Progenitor cell of endocrine pancreas (in vitro differentiated cells): ENCODE measurements at regions not wholly inside any gene's neighbourhood (a gene's known extent, or its start where the extent isn't known, plus 50 kb on each side); places are given as distances from the start of the nearest gene placed in this dataset.
A peak's percentile ranks its signal among the peaks of the same experiment; 100 is the strongest.

Experiments used
- DNase-seq: peaks from one replicate; pipeline ENCODE4 v3.0.0; 2021; ENCODE audit warnings: low spot score; ENCODE audit not compliant: unreplicated experiment
- H3K27ac Mint-ChIP-seq: 2 replicates; pipeline ENCODE4 v1.8.0; 2021; ENCODE audit warnings: mild to moderate bottlenecking, moderate library complexity, mixed read lengths
- H3K27me3 Mint-ChIP-seq: 2 replicates; pipeline ENCODE4 v1.8.0; 2021; ENCODE audit warnings: mixed read lengths
- H3K36me3 Mint-ChIP-seq: 2 replicates; pipeline ENCODE4 v1.8.0; 2022; ENCODE audit warnings: mixed read lengths; ENCODE audit not compliant: insufficient read depth
- H3K4me1 Mint-ChIP-seq: 2 replicates; pipeline ENCODE4 v1.8.0; 2021; ENCODE audit warnings: low read depth, mixed read lengths
- H3K4me3 Mint-ChIP-seq: 2 replicates; pipeline ENCODE4 v1.8.0; 2021; ENCODE audit warnings: low read depth, mild to moderate bottlenecking, moderate library complexity, mixed read lengths
- H3K9me3 Mint-ChIP-seq: 2 replicates; pipeline ENCODE4 v1.8.0; 2021; ENCODE audit warnings: low read depth, mixed read lengths
- TF ChIP-seq, protein P1 (sequence below): fragments of 200-600 bp; sonication (generic); IDR thresholded peaks from one replicate; pipeline ENCODE4 v1.5.0; 2021; ENCODE audit warnings: antibody characterized with exemption, mild to moderate bottlenecking; ENCODE audit not compliant: unreplicated experiment

DNA sequence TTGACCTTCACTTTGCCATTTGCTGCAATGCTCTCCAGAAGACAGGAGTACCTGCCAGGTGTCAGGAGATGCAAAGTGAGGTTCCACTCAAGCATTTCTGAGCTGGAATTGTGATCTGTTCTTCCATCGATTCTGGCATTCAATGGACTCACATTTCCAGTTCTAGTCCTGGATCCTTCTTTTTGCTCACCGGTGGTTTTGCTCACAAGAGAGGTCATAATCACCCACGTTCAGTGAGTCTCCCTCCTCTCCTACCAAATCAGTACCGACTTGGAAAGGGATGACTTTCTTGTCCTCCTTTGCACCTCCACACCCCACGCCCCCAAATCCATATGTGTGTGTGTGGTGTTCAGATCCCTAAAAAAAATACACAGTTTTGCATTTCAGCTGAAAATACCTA is 206.7 kb upstream of the IGF1R start:
- TF ChIP-seq, protein P1, sequence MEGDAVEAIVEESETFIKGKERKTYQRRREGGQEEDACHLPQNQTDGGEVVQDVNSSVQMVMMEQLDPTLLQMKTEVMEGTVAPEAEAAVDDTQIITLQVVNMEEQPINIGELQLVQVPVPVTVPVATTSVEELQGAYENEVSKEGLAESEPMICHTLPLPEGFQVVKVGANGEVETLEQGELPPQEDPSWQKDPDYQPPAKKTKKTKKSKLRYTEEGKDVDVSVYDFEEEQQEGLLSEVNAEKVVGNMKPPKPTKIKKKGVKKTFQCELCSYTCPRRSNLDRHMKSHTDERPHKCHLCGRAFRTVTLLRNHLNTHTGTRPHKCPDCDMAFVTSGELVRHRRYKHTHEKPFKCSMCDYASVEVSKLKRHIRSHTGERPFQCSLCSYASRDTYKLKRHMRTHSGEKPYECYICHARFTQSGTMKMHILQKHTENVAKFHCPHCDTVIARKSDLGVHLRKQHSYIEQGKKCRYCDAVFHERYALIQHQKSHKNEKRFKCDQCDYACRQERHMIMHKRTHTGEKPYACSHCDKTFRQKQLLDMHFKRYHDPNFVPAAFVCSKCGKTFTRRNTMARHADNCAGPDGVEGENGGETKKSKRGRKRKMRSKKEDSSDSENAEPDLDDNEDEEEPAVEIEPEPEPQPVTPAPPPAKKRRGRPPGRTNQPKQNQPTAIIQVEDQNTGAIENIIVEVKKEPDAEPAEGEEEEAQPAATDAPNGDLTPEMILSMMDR = no peak
- no peak overlapping the region for H3K4me3 Mint-ChIP-seq
- no peak for DNase-seq
- H3K27ac Mint-ChIP-seq = no peak overlapping the region
- H3K4me1 Mint-ChIP-seq = no peaks in the 10 kb centered on the region
- H3K9me3 Mint-ChIP-seq = peaks cover 7% of the 10 kb centered on the region
- peaks cover 31% of the 10 kb centered on the region for H3K27me3 Mint-ChIP-seq
- no peaks in the 10 kb centered on the region for H3K36me3 Mint-ChIP-seq

DNA sequence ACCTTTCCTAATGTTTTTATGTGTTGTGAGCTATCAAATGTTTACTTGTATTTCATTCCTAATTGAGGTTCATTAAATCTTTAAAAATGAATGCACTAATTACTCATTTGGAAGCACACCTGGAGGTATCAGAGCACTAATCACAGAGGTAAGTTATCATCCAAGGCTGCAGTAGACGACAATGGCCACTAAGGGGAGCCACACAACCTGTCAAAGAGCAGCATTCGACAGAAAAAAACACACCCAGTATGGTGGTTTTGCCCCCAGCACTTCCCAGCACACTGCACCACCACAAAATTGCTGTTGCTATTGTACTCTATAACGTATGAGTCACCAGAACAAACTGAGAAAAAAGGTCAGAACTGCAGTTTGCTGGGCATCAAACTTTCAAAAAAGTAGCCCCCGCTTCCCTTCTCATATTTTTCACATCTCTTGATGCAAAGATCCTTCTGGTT is 205.9 kb upstream of the IGF1R start:
- Mint-ChIP-seq H3K9me3 (peaks cover 12% of the 10 kb centered on the region), H3K36me3 (no peaks in the 10 kb centered on the region), H3K4me3 (no peak overlapping the region), H3K27me3 (peaks cover 31% of the 10 kb centered on the region), H3K27ac (no peak overlapping the region), H3K4me1 (no peaks in the 10 kb centered on the region)
- TF ChIP-seq, protein P1 = peak; percentile 96
- DNase-seq = peak; percentile 59

DNA sequence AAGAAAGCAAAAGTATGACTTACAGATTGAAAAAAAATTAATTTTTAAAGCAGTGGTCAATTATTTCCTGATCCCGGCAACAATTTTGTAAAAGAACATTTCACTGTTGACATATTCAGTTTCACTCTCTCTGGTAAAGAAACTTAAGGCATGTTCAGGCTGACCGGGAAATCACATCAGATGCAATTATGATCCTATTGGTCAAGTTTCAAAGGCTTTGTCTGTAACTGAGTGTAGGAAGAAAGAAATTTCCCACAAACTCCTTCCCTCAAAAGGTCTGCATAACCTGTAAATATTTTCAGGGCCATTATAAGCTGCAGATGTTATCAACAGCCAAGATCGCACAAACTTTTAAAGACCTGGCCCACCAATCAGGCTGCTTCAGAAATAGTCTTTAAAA is 205.4 kb upstream of the IGF1R start:
- Mint-ChIP-seq H3K36me3 (no peaks in the 10 kb centered on the region), H3K4me3 (no peak overlapping the region)
- TF ChIP-seq, protein P1 = no peak

DNA sequence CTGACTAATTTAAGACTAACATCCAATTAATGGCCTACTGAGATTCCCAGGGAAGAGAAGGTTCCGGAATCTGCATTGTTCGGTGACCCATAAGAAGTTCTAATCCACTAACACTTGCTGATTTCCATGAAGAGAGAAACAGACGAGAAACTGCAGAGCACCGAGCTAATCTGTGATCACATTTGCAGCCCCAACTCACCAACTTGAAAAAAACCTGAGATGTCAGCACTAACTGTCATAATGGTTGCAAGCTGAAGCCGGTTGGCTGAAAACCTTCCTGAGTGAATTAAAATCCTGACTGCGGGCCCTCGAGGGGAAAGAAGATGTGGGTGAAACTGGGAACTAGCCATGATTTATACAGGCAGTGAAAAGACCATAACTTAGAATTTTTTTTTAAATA is 204.8 kb upstream of the IGF1R start:
- Mint-ChIP-seq H3K27me3 (peaks cover 26% of the 10 kb centered on the region), H3K4me3 (no peak overlapping the region), H3K4me1 (no peaks in the 10 kb centered on the region), H3K9me3 (peaks cover 12% of the 10 kb centered on the region), H3K27ac (no peak overlapping the region), H3K36me3 (no peaks in the 10 kb centered on the region)
- no peak for DNase-seq
- TF ChIP-seq, protein P1 = no peak

More for the DNA sequence above, 205.4 kb upstream of the IGF1R start:
- Mint-ChIP-seq H3K4me1 (no peaks in the 10 kb centered on the region), H3K9me3 (peaks cover 8% of the 10 kb centered on the region), H3K27ac (no peak overlapping the region), H3K27me3 (peaks cover 27% of the 10 kb centered on the region)
- no peak for DNase-seq

DNA sequence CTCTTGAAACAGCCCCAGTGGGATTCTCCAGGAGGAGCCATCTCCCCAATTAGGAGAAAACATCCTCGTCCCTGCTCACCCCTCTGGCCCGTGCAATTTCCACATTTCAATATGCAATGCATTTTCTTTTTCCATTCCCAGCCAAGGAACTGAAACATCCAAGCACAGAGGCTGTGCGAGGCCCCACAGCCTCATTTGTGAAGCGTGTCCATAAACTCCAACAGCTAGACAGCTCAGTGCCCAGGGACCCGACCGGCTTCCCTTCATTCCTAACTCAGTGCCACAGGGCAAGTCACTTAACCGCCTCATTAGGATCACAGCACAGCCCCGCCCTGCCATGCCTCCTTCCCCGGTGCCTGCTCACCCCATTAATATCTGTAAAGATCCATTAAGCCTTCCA is 204.2 kb upstream of the IGF1R start:
- Mint-ChIP-seq H3K9me3 (peaks cover 12% of the 10 kb centered on the region), H3K36me3 (no peaks in the 10 kb centered on the region), H3K27ac (no peak overlapping the region), H3K27me3 (peaks cover 29% of the 10 kb centered on the region), H3K4me3 (no peak overlapping the region), H3K4me1 (no peaks in the 10 kb centered on the region)
- TF ChIP-seq, protein P1 = no peak
- DNase-seq = no peak
